GM21528 (cell line): ENCODE measurements at regions not wholly inside any gene's neighbourhood (a gene's known extent, or its start where the extent isn't known, plus 50 kb on each side); places are given as distances from the start of the nearest gene placed in this dataset.
"Not testable (repeated sequence)": the region's sequence is repeated elsewhere in the genome, so short reads cannot be mapped to it uniquely, and the experiment has no call there.

ENCODE experiments used
- ATAC-seq: cut with Tn5 transposase; IDR thresholded peaks from one replicate; pipeline ENCODE4 v1.9.1; 2021; ENCODE audit warnings: mild to moderate bottlenecking, moderate library complexity; ENCODE audit not compliant: unreplicated experiment, low FRiP score

- ATAC-seq, result not testable (repeated sequence)
These were observed 956.0 kb downstream of the GRID1 start for GRCh38 chr10:85410586-85410985.

DNA sequence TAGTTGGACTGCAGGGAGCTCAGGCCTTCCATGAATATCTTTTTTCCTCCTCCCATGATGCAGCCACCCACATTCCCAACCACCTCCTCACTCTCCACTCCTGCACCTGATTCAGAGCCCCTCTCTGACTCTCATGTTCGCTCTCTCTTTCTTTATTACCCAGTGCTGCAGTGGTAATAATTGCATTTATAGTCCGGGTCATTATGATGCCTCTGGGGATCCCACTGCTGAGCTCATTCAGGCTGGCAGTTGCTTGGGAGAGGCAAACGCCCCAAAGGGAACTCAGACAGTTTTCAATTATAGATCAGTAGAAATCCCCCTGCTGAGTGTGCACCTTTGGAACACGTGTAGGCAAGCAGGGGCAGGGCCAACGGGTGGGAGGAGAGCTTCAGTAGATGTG is 953.0 kb downstream of the GRID1 start:
- no peak for ATAC-seq

- no peak for ATAC-seq
These were observed 945.9 kb downstream of the GRID1 start for GRCh38 chr10:85420501-85421191.

GRCh38 chr10:85421421-85421820 is 945.2 kb downstream of the GRID1 start:
- no peak for ATAC-seq

DNA sequence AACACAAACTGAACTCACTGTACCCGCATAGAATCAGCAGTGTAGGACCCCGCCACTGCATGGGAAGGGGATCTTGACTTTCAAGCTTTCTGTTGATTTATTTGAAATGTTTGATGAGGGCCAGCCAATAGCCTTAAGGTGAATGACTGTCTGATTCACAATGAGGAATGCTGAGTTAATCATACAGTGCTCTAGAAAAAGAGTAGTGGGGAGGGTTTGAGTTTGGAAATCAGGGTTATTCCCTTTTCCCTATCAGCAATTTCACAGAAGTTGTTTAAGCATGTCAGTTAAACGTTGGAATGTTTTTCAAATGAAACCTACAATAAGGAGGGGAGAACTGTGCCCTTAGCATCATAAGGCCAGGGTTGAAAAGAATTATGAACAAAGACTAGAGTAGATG is 937.5 kb downstream of the GRID1 start:
- no peak for ATAC-seq

GRCh38 chr10:85430991-85431390 is 935.6 kb downstream of the GRID1 start:
- ATAC-seq, result no peak

DNA sequence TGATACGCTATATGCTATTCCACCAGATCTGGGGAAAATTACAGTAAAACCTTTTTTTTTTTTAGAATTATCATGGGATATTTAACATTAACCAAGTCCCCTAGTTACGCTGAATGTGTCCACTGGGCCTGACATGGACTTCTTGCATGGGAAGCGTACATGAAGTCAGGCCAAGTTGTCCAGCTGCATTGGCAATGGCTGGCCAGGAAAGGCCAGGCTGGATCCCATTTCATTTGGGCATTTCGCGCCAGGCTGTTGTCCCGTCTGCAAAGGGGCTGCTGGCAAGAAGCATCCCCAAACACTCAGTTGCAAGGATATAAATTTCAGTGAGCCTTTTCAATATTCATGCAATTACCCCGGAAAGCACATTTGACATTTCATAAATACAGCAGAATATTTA is 933.3 kb downstream of the GRID1 start:
- no peak for ATAC-seq

GRCh38 chr10:85444868-85445267 is 921.7 kb downstream of the GRID1 start:
- ATAC-seq, result no peak

DNA sequence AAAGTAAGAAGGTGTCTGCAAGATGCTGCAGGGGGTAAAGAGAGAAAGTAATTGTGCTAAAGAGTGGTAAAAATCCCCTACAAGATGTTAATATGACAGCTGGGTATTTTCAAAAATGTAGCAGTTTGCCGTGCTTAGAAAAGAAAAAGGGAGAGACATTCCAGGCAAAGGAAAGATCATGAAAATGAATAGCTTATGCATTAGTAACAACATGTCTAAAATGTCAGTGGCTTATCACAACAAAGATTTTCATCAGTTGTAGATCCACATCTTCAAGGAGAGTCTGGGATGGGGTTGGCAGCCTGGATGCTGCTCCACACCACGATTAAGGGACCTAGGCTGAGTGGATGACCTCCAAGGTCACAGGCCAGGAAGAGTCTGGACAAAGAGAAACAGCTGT is 920.9 kb downstream of the GRID1 start:
- no peak for ATAC-seq

- ATAC-seq, result no peak
These were observed 919.8 kb downstream of the GRID1 start for GRCh38 chr10:85446827-85447226.

- no peak for ATAC-seq
These were observed 918.9 kb downstream of the GRID1 start for GRCh38 chr10:85447690-85448089.

- ATAC-seq, result no peak
These were observed 917.9 kb downstream of the GRID1 start for GRCh38 chr10:85448716-85449115.

- ATAC-seq, result no peak
These were observed 912.2 kb downstream of the GRID1 start for GRCh38 chr10:85454386-85454785.

DNA sequence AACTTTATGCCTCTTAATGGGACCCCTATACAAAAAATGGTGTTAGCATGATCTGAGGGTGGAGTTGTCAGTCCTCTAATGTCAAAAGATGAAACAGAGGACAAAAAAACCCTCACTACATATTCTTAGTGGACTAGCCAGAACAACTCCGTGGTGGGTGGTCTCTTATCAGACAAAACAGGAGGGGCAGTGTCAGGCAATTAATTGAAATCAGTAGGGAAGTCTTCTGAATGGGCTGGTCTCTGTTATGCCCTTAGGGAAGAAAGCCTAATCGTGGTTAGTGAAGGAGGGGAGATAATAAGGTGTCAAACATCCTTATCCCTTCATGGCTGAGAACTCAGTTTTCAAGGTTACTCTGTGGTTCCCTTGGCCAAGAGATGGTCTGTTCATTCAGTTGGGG is 909.4 kb downstream of the GRID1 start:
- ATAC-seq, result no peak

DNA sequence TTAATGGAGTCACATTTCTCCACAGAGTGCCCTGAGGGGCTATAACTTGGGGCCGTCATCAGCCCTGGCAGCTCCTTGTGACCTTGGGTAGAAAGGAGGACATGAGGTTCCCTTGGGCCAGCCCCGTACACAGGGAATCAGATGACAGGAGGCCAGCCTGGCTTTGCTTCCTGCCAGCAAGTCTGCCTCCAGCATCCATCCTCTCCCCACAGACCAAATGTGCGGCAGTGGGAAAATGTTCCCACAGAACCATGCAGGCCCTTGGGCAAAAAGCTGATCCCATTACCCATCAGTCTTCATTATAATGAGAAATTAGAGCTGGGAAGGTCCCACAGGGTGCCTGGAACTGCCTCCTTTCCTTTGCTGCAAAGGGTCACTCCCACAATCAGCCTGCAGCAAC is 908.3 kb downstream of the GRID1 start:
- ATAC-seq, result no peak

DNA sequence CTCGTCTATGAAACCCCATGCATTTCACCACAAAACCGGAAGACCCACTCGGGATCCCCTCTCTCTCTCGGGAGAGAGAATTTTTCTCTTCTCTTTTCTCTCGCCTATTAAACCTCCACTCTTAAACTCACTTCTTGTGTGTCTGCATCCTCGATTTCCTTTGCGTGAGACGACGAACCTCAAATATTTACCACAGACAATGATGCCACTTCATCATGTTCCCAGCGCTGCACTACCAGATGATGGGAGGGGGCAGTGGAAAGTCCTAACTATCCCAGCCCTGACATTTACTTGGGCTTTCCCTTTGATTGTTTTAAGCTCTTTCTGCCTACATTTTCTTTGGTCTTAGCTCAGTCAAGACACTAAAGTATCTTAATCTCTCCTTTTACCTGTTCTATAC is 906.7 kb downstream of the GRID1 start:
- ATAC-seq, result no peak

GRCh38 chr10:85464336-85464735 is 902.3 kb downstream of the GRID1 start:
- no peak for ATAC-seq

- ATAC-seq, result no peak
These were observed 888.6 kb downstream of the GRID1 start for GRCh38 chr10:85477979-85478378.

- no peak for ATAC-seq
These were observed 876.2 kb downstream of the GRID1 start for GRCh38 chr10:85490431-85490830.

DNA sequence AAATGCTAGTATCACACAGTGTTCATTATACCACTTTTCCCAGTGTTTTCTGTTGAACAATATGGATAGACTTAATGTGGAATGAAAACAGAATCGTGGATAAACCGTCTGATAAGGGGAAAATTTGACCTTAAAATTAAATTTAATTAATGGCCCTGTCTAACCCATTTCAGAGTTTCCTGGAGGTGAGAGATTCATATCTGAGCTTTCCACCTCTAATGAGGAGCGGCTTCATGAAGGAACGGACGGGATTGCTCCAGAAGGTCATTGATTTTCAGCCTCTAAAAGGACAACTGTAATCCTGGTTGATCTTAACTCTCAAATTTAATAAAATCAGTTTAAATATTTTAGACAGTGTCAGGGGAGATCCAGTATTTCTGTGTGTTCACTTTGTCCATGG is 874.9 kb downstream of the GRID1 start:
- no peak for ATAC-seq

- no peak for ATAC-seq
These were observed 873.9 kb downstream of the GRID1 start for GRCh38 chr10:85492684-85493083.

DNA sequence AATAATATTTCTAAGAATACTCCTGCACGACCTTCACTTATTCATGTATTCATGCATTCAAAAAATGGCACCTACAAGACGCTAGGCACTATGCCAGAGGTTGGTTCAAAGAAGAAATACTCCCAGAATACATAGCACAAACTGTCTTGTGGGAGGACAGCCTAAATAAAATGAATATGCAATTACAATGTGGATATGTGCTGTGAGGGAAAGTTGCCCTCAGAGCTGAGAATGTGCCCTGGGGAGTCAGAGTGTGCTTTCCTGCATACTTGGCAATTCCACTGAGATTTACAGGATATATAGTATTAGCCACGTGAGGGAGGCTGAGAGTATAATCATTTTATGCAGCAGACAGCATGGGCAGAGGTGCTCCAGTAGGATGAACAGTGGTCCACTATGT is 872.9 kb downstream of the GRID1 start:
- ATAC-seq, result no peak

DNA sequence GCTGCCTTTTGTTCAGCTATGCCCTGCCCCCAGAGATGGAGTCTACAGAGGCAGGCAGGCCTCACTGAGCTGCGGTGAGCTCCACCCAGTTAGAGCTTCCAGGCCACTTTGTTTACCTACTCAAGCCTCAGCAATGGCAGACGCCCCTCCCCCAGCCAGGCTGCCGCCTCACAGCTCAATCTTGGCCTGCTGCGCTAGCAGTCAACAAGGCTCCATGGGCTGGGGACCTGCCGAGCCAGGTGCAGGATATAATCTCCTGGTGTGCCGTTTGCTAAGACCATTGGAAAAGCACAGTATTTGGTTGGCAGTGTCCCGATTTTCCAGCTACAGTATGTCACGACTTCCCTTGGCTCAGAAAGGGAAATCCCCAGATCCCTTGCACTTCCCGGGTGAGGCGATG is 862.0 kb downstream of the GRID1 start:
- ATAC-seq, result not testable (repeated sequence)
